ENCODE measurements at regions not wholly inside any gene's neighbourhood (a gene's known extent, or its start where the extent isn't known, plus 50 kb on each side); places are given as distances from the start of the nearest gene placed in this dataset.

DNA sequence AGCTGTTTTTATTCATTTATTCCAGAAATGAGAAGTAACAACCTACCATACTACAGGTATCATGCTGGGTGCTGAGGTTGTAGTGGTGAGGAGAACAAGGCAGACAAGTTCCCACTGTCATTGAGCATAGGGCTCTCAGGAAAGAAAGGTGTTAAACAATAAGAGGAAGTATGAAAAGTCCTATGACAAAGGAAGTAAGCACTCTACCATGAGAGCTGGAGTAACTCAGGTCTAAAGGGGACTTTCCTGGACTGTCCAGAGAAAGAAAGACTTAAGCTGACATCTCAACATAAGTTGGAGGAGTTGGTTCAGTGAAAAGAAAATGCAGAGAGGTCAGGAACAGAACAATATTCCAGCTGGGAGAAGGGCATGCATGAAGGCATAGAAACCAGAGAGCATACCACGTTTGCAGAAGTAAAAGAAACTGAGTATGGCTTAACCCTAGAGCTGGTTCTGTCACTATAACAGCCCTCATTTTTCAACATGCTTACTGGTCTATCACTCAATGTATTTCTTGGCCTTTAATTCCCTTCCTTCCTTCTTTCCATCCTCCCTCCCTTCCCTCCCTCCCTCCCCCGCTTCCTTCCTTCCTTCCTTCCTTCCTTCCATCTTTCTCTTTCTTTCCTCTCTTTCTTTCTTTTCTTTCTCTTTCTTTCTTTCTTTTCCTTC is 137.8 kb upstream of the BDNF start:
- H3K9ac ChIP-seq (replicated peaks in 1 of 4; ENCODE audit: extremely low read depth in 1 of 4, low read depth in 3 of 4, low read length in 3 of 4): no peak overlapping the region
- H3K14ac ChIP-seq (ENCODE audit: insufficient read length): no peak overlapping the region
- FAIRE-seq (no peak), DNase-seq (ENCODE audit: low read depth in 1 of 2, low spot score in 2 of 2) (no peak)
- no peaks in the 10 kb centered on the region for H3K79me2 ChIP-seq (ENCODE audit: control insufficient read depth in 1 of 2, insufficient read depth in 2 of 2, low read length in 2 of 2)
- TF ChIP-seq POLR2A (IDR thresholded peaks at IDR 0.05; ENCODE audit: control extremely low read depth in 1 of 2, low read depth in 2 of 2, low read length in 2 of 2): no peak
- TF ChIP-seq CBX5 (IDR thresholded peaks at IDR 0.05; ENCODE audit: low read depth, low read length): no peak
- no peak for TF ChIP-seq SUZ12 (IDR thresholded peaks at IDR 0.05; ENCODE audit: low read length)
- no peak for TF ChIP-seq EZH2 (IDR thresholded peaks at IDR 0.05; ENCODE audit: low read depth, low read length, severe bottlenecking)
- TF ChIP-seq SIN3A (conservative IDR thresholded peaks at IDR 0.05 in 1 of 2, IDR thresholded peaks at IDR 0.05 in 1 of 2; ENCODE audit: low read depth in 1 of 2, low read length in 2 of 2): no peak
- H2BK120ac ChIP-seq (replicated peaks; ENCODE audit: low read depth, low read length): no peak overlapping the region
- H2BK5ac ChIP-seq (ENCODE audit: low read depth, low read length): no peak overlapping the region
- no peak overlapping the region for H3K4ac ChIP-seq (replicated peaks; ENCODE audit: insufficient read length, low read depth, low read length)
- H3K18ac ChIP-seq (ENCODE audit: extremely low read depth, low read length): no peak overlapping the region
- CTCF ChIA-PET (ENCODE audit: partially characterized antibody): interaction anchor here (0.6 to 2.3 kb wide), 5 partner anchors 10 to 1492 kb away, joined by 3 to 8 read pairs (median 5); no protein-coding TSS in a partner anchor
- no peaks in the 10 kb centered on the region for H3K27me3 ChIP-seq (replicated peaks in 1 of 4; ENCODE audit: control insufficient read depth in 3 of 4, extremely low read depth in 1 of 4, insufficient read depth in 3 of 4, low read length in 3 of 4)
- H3K9me3 ChIP-seq (ENCODE audit: insufficient read depth in 2 of 2, low read depth in 1 of 2, low read length in 1 of 2): no peaks in the 10 kb centered on the region
- H3K79me1 ChIP-seq (ENCODE audit: low read depth, low read length): no peaks in the 10 kb centered on the region
- no peak overlapping the region for H4K5ac ChIP-seq (ENCODE audit: insufficient read length, low read depth, low read length)
- H2AK5ac ChIP-seq (ENCODE audit: low read depth, low read length): no peak overlapping the region
- WGBS, 2 experiments (ENCODE audit: extremely low coverage in 1 of 2, insufficient coverage in 1 of 2, insufficient read length in 1 of 2, insufficient replicate concordance in 2 of 2, low coverage in 1 of 2, low lambda C conversion rate in 2 of 2, missing lambda C conversion rate in 1 of 2): 86% methylated on average over 1 of the region's 2 CpGs; no CpG with 5 or more reads in 1 of the 2 experiments
- H4K20me1 ChIP-seq (replicated peaks in 1 of 2; ENCODE audit: control insufficient read depth in 1 of 2, insufficient read depth in 2 of 2, low read length in 2 of 2): no peaks in the 10 kb centered on the region
- no peaks in the 10 kb centered on the region for H3K4me1 ChIP-seq (replicated peaks in 1 of 4; ENCODE audit: control insufficient read depth in 3 of 4, insufficient read depth in 4 of 4, low read length in 3 of 4)
- H2BK20ac ChIP-seq (ENCODE audit: low read length): no peak overlapping the region
- no peak overlapping the region for H2BK12ac ChIP-seq (ENCODE audit: low read depth, low read length)
- H4K8ac ChIP-seq (ENCODE audit: extremely low read depth, insufficient read depth, low read length): no peak overlapping the region
- no peak overlapping the region for H3K27ac ChIP-seq (ENCODE audit: low read depth, low read length)
- no peak overlapping the region for H3K4me2 ChIP-seq (ENCODE audit: insufficient read depth in 1 of 2, low read depth in 2 of 2, low read length in 2 of 2)
- H3K36me3 ChIP-seq (ENCODE audit: control insufficient read depth in 2 of 4, insufficient read depth in 4 of 4, low read length in 3 of 4): no peaks in the 10 kb centered on the region
- H2BK15ac ChIP-seq (ENCODE audit: low read length): no peak overlapping the region
- no peak overlapping the region for H3K56ac ChIP-seq (replicated peaks; ENCODE audit: insufficient read length, low read depth, low read length)
- H3K4me3 ChIP-seq (ENCODE audit: extremely low read depth in 1 of 4, insufficient read depth in 2 of 4, low read depth in 3 of 4, low read length in 4 of 4): no peak overlapping the region
- POLR2A ChIA-PET (ENCODE audit: partially characterized antibody): interaction anchor here (0.9 kb wide), 1 partner anchor 25 kb away, joined by 3 read pairs; no protein-coding TSS in a partner anchor
- no peak overlapping the region for H2AFZ ChIP-seq (ENCODE audit: low read length)
- no peak overlapping the region for H3K23ac ChIP-seq (ENCODE audit: insufficient read length)
- H3K23me2 ChIP-seq (ENCODE audit: low read depth, low read length): no peaks in the 10 kb centered on the region; the same call in 1 of the 2 replicates
- no peak overlapping the region for H4K91ac ChIP-seq (replicated peaks; ENCODE audit: insufficient read length, low read length)
